Stimulated activated CD8-positive, alpha-beta memory T cell treated with anti-CD3 and anti-CD28 coated beads, Interleukin-7, amount 100 ng/mL, for 48 hours (primary cell): ENCODE measurements at regions not wholly inside any gene's neighbourhood (a gene's known extent, or its start where the extent isn't known, plus 50 kb on each side); places are given as distances from the start of the nearest gene placed in this dataset.
"Not testable (repeated sequence)": the region's sequence is repeated elsewhere in the genome, so short reads cannot be mapped to it uniquely, and the experiment has no call there.

ENCODE experiments used
- DNase-seq, 2 donors: peaks; one replicate each; pipeline ENCODE4 v3.0.0-alpha.2; 2020; ENCODE audit warnings: low read depth in 1 of 2; ENCODE audit errors: extremely low read depth in 1 of 2

DNA sequence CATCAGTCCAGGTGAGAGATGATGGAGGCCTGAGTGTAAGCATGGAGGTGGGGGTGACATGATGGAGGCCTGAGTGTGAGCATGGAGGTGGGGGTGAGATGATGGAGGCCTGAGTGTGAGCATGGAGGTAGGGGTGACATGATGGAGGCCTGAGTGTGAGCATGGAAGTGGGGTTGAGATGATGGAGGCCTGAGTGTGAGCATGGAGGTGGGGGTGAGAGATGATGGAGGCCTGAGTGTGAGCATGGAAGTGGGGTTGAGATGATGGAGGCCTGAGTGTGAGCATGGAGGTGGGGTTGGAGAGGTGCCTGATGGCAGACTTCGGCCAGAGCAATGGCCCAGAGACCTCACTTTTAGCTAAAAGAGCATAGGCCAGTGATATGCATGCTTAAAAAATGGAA lies 269.9 kb upstream of the PLPP4 start:
- not testable (repeated sequence) for DNase-seq

GRCh38 chr10:120188950-120189349 lies 268.1 kb upstream of the PLPP4 start:
- DNase-seq, result no peak

DNA sequence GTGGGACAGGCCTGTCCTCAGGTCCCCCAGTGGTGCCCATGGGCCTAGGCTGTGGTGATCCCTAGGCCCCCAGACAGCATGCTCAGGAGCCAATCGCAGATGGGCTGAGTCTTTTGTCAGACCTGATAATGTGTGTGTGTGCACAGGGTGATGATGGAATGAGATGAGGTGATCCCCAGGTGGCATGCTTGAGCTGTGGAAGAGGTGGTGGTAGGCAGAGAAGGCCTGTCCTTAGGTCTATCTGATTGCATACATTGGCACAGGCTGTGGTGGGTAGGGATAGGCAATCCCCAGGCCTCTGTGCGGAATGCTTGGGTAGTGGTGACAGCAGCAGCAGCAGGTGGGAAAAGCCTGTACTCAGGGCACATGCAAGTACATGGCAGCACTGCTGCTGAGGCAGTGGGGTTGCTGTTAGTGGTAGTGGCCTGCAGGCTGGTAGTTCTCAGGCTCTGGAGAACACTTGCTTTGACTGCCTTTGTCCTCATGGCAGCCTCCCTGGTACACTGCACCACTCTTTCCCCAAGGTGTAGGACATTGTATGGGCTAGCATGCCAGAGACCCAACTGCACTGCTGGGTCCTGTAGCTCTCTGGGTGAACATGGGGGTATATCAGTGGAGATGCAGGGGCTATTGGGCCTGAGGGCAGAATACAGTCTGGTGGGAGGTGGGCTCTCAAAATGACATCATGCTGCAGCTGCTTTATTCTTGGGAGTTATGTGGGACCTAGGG lies 260.9 kb upstream of the PLPP4 start:
- DNase-seq, result no peak

DNA sequence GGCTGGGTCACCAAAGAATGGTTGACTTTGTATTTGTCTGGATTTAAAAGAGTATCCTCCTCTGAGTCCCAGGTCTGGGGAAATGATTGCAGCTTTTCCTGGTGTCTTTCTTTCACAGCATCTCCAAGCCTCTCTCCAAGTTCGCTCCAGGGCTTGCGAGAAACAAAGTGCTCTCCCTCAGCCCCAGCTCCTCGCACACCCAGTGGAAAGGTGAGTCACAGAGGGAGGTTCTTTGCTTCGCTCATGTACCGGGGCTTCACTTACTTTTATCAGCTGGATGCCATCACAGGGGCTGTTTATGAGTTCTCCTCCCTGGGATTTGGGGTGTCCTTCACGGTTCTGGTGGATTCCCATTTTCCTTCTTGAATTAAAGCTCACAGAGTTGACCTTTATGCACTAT lies 252.2 kb upstream of the PLPP4 start:
- DNase-seq, result no peak

GRCh38 chr10:120205368-120206018 lies 251.5 kb upstream of the PLPP4 start:
- DNase-seq, result no peak

DNA sequence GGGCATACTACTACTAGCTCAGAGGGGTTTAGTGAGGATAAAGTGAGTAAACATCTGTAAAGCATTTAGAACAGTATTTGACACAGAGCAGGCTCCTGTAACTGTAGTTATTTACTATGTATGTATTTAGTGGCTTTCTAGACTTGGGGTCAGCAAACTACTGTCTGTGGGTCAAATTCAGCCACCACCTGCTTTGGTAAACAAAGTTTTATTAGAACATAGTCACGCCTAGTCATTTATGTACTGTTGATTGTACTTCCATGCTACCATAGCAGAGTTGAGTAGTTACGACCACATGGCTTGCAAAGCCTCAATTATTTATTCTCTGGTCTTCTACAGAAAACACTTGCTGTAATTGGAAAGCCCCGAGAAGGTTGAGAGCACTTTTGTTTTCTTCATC lies 248.5 kb upstream of the PLPP4 start:
- no peak for DNase-seq

GRCh38 chr10:120209124-120209762 lies 247.8 kb upstream of the PLPP4 start:
- no peak for DNase-seq

DNA sequence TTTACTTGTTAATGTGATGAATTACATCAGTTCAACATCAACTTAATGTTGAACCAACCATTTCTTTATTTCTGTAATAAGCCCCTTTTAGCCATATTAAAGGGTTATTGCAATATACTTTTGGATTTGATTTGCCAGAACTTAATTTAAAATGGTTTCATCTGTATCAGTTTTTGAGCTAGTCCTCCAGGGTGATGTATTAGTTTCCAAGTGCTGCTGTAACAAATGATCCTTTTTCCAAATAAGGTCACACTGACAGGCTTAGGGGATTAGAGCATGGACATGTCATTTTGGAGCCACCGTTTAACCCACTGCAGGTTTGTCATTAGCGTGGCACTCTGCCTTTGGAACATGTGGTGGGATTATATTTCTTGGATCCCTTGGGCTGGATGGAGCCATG lies 244.8 kb upstream of the PLPP4 start:
- DNase-seq, result no peak

- not testable (repeated sequence) for DNase-seq
These were observed 243.7 kb upstream of the PLPP4 start for GRCh38 chr10:120213283-120213682.

DNA sequence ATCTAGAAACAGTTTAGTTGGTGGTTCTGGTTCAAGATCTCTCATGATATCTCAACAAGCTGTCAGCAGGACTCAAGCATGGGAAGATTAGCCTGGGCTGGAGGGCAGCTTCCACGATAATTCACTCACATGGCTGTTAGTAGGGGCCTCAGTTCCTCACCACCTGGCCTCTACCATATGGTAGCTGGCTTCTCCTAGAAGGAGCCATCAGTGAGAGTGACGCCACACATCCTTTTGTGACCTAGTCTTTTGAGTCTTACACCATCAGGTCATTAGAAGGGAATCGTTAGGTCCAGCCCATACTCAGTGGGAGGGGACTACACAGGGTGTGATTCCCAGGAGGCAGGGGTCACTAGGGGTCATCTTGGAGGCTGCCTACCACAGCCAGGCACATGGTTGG lies 239.3 kb upstream of the PLPP4 start:
- DNase-seq, result no peak

GRCh38 chr10:120221873-120222485 lies 235.0 kb upstream of the PLPP4 start:
- DNase-seq, result peak in 1 of 2 donors; percentile 2

DNA sequence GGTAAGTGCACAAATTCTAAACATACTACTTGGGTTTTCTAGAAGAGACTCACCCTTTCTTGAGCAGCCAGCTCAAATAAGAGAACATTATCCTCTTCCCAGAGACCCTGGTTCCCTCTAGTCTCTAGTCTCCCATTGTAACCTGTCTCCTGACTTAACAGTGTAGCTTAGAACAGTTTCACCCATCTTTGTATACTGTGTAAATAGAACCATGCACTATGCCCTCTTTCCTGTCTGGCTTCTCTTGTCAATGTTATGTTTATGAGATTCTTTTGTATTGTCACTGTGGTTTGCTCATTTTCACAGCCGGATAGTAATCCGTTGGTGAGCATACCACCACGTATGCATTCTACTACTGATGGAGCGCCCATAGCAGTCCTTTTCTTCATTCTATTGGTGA lies 227.4 kb upstream of the PLPP4 start:
- DNase-seq, result no peak

GRCh38 chr10:120239695-120240094 lies 217.3 kb upstream of the PLPP4 start:
- not testable (repeated sequence) for DNase-seq

GRCh38 chr10:120251821-120252442 lies 205.1 kb upstream of the PLPP4 start:
- no peak for DNase-seq

- DNase-seq, result no peak
These were observed 203.9 kb upstream of the PLPP4 start for GRCh38 chr10:120253131-120253530.

DNA sequence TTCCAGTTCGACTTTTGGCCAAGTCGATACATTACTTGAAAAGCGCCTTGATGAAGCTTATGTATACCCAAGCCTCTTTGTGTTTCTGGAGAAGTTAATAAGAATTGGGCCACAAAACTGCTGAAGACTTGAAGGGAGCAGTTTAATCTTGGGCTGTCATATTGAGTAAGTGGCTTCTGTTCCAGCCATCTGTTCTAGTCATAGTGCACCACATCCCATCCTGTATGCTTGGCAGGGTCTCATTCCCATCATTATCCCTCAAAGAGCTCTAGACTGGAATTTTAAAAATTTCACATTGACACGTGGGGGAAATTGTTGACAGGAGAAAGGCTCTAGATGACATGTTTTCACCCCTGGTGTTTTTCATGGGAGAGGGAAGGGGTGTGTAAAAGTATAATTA lies 196.6 kb upstream of the PLPP4 start:
- DNase-seq, result no peak

GRCh38 chr10:120262857-120263547 lies 194.0 kb upstream of the PLPP4 start:
- DNase-seq, result no peak

DNA sequence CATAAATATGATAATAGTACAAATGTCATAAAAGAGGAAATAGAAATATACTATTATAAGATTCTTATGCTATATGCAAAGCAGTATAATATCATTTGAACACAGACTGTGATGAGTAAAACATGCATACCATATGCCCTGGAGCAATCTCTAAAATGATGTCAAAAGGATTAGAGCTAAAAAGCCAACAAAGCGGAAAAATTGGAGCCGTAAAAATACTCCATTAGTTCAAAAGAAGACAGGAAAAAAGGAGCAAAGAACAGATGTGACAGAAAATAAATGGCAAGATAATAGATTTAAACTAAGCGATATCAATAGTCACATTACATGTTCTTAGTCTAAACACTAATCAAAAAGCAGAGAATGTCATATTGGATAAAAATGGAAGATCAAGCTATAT lies 191.0 kb upstream of the PLPP4 start:
- no peak for DNase-seq

DNA sequence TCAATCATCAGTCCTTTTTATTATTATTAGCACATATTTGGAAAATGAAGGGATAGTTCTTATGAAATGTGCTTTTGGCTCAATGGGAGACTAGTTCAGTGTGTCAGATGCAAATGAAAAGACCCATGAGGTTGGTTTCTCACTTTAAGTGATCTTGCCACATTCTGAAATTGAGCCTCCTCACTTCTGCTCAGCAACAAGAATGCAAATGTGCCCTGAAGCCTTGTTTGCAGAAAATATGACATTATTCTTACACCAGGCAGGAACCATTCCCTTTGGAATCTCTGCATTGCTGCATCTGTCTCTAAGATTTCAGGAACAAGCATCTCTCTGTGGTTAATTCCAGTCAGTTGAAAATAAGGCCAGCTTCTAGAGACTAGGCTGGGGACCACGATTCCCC lies 186.1 kb upstream of the PLPP4 start:
- DNase-seq, result no peak

- no peak for DNase-seq
These were observed 185.3 kb upstream of the PLPP4 start for GRCh38 chr10:120271696-120272095.

- DNase-seq, result no peak
These were observed 184.7 kb upstream of the PLPP4 start for GRCh38 chr10:120272350-120272749.
